Lower leg skin (tissue), 3 donors: ENCODE measurements at regions not wholly inside any gene's neighbourhood (a gene's known extent, or its start where the extent isn't known, plus 50 kb on each side); places are given as distances from the start of the nearest gene placed in this dataset.
"Not testable (repeated sequence)": the region's sequence is repeated elsewhere in the genome, so short reads cannot be mapped to it uniquely, and the experiment has no call there.

ENCODE experiments used
- CTCF ChIP-seq, 3 donors: fragments of 450-650 bp; IDR thresholded peaks; one replicate each; pipeline ENCODE4 v1.5.1; 2016; ENCODE audit warnings: antibody characterized with exemption in 3 of 3, mild to moderate bottlenecking in 3 of 3, moderate library complexity in 2 of 3
- POLR2A ChIP-seq, 2 donors: fragments of 450-650 bp; IDR thresholded peaks; one replicate each; pipeline ENCODE4 v1.6.1; 2016 to 2017; ENCODE audit warnings: antibody characterized with exemption in 2 of 2, mild to moderate bottlenecking in 1 of 2, moderate library complexity in 1 of 2

GRCh38 chr12:83233987-83234386 is 547.3 kb downstream of the TMTC2 start:
- TF ChIP-seq CTCF, POLR2A (IDR thresholded peaks at IDR 0.05): not testable (repeated sequence)
